ENCODE measurements at regions not wholly inside any gene's neighbourhood (a gene's known extent, or its start where the extent isn't known, plus 50 kb on each side); places are given as distances from the start of the nearest gene placed in this dataset.
"Not testable (repeated sequence)": the region's sequence is repeated elsewhere in the genome, so short reads cannot be mapped to it uniquely, and the experiment has no call there.

GRCh38 chr4:79170077-79170476 is 155.8 kb downstream of the NAA11 start:
- no peak for TF ChIP-seq POLR2A (IDR thresholded peaks at IDR 0.05; ENCODE audit: low read depth, low read length)
- TF ChIP-seq POLR2AphosphoS5 (IDR thresholded peaks at IDR 0.05; ENCODE audit: low read depth, low read length): no peak
- no peak for TF ChIP-seq TAF1 (IDR thresholded peaks at IDR 0.05; ENCODE audit: borderline replicate concordance, low read depth, low read length)
- DNase-seq (ENCODE audit: insufficient read length): no peak
- FAIRE-seq: no peak

DNA sequence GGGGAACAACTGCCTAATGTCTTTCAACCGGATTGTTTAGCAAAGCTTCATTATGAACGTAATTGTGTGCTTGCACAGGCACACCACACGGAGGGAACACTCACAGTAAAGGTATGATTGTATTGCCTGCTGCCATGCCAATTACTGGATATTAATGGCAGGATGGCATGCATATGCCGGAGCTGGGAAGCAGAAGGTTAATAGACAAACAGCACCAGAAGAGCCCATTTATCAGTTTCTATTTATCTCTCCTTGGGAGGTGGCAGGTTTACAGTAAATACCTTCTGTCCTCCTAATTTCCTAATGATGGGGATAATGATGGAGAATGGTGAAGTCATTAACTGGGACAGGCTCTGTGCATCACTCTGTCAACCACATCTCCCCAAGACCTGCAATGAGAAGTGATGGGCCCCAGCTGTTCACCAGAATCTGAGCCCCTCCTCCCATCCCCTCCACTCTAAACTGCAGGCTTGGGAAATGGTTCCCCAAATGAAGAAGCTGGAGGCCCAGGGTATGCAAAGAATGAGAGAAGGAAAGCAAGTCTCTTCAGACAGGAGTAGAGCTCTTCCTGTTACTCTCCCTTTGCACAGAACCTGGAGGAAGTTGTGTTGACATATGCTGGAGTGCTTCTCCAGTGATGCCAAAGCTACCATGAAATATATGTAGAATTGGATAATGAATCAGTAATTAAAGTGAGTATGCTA is 160.8 kb downstream of the NAA11 start:
- FAIRE-seq (no peak), DNase-seq (ENCODE audit: insufficient read length) (no peak)
- TF ChIP-seq POLR2A (IDR thresholded peaks at IDR 0.05; ENCODE audit: low read depth, low read length) (no peak), POLR2AphosphoS5 (IDR thresholded peaks at IDR 0.05; ENCODE audit: low read depth, low read length) (no peak), TAF1 (IDR thresholded peaks at IDR 0.05; ENCODE audit: borderline replicate concordance, low read depth, low read length) (no peak)

DNA sequence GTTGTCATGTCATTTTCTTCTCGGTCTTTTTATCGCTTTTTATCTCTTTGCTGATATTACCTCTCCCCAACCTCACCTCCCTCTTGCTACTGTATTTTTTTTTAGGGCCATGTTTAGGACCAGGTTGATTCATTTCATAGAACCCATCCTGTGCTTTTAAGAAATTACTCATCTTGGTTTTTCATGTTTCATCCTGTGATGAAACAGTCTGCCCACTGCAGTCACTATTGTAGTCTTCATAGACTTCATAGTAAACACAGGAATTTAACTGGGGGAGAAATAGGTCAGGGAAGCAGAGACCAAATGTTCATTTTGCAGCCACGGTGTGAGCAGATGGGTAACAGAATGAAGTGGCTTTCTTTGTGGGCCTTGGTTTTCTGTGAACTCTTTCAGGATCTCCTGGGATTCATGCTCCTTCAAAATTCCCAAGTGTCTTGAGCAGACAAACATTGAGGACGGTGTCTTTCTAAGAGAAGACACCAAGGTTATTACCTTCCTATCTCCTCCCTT is 161.8 kb downstream of the NAA11 start:
- FAIRE-seq (no peak), DNase-seq (ENCODE audit: insufficient read length) (no peak)
- TF ChIP-seq TAF1 (IDR thresholded peaks at IDR 0.05; ENCODE audit: borderline replicate concordance, low read depth, low read length): no peak
- TF ChIP-seq POLR2A (IDR thresholded peaks at IDR 0.05; ENCODE audit: low read depth, low read length): no peak
- no peak for TF ChIP-seq POLR2AphosphoS5 (IDR thresholded peaks at IDR 0.05; ENCODE audit: low read depth, low read length)

DNA sequence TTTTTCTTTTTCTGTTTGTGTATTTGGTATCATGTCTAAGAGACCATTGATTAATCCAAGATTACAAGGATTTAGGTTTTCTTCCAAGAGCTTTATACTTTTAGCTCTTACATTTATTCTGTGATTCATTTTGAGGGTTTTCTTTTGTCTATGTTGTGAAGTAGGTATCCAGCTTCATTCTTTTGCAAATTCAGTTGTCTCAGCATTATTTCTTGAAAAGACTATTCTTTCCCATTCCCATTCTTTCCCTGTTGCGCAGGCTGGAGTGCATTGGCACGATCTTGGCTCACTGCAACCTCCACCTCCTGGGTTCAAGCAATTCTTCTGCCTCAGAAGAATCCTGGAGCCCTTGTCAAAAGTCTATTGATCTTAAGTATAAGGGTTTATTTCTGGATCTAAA is 164.9 kb downstream of the NAA11 start:
- DNase-seq (ENCODE audit: insufficient read length) (no peak), FAIRE-seq (no peak)
- TF ChIP-seq TAF1 (IDR thresholded peaks at IDR 0.05; ENCODE audit: borderline replicate concordance, low read depth, low read length): no peak
- TF ChIP-seq POLR2AphosphoS5 (IDR thresholded peaks at IDR 0.05; ENCODE audit: low read depth, low read length): no peak

- DNase-seq (ENCODE audit: insufficient read length); FAIRE-seq: not testable (repeated sequence)
These were observed 167.2 kb downstream of the NAA11 start for GRCh38 chr4:79158705-79159104.

DNA sequence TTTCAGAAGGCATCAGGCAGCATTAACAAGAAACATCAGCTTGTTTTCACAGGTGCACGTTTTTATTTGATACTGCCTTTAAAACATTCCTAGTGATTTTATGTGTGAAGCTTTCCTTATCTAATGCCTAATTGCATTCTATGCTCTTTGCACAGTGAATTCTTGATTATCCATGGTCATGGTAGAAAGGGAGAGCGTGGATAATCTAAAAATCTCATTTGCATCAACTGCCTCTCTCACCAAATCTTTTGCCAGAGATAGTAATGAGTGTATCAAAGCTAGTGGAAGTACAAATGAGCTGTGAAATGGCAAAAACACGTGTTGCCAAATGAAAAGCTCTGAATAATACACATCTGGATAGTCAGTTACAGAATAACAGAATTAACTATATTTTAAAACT is 170.5 kb downstream of the NAA11 start:
- FAIRE-seq (no peak), DNase-seq (ENCODE audit: insufficient read length) (no peak)
- no peak for TF ChIP-seq TAF1 (IDR thresholded peaks at IDR 0.05; ENCODE audit: borderline replicate concordance, low read depth, low read length)
- no peak for TF ChIP-seq POLR2A (IDR thresholded peaks at IDR 0.05; ENCODE audit: low read depth, low read length)
- no peak for TF ChIP-seq POLR2AphosphoS5 (IDR thresholded peaks at IDR 0.05; ENCODE audit: low read depth, low read length)

DNA sequence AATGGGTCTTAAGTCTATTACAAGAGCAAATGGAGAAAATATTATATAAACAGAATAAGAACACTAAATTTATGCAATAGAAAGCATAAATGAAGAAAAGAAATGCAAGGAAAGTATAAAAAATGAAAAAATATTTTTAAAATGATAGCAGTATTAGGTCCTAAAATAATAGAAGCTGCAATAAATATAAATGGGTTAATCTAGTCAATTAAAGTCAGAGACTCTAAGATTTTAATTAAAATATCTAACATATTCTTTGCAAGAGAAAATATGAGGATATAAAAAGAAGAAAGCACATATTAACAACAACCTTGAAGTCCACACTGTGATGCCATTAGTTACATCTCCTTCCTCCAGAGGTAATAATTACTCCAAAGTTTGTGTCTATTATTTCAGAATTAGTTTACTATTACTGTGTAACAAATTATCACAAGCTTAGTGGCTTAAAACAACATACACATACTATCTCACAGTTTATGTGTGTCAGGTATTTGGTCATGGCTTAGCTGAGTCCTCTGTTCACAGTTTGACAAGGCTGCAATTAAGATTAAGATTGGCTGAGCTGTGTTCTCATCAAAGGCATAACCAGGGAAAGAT is 174.9 kb downstream of the NAA11 start:
- TF ChIP-seq POLR2AphosphoS5 (IDR thresholded peaks at IDR 0.05; ENCODE audit: low read depth, low read length) (no peak), TAF1 (IDR thresholded peaks at IDR 0.05; ENCODE audit: borderline replicate concordance, low read depth, low read length) (no peak), POLR2A (IDR thresholded peaks at IDR 0.05; ENCODE audit: low read depth, low read length) (no peak)
- FAIRE-seq (no peak), DNase-seq (ENCODE audit: insufficient read length) (no peak)

GRCh38 chr4:79148369-79148768 is 177.5 kb downstream of the NAA11 start:
- FAIRE-seq: no peak
- TF ChIP-seq TAF1 (IDR thresholded peaks at IDR 0.05; ENCODE audit: borderline replicate concordance, low read depth, low read length): no peak
- TF ChIP-seq POLR2AphosphoS5 (IDR thresholded peaks at IDR 0.05; ENCODE audit: low read depth, low read length): no peak
- TF ChIP-seq POLR2A (IDR thresholded peaks at IDR 0.05; ENCODE audit: low read depth, low read length): no peak
- DNase-seq (ENCODE audit: insufficient read length): no peak

DNA sequence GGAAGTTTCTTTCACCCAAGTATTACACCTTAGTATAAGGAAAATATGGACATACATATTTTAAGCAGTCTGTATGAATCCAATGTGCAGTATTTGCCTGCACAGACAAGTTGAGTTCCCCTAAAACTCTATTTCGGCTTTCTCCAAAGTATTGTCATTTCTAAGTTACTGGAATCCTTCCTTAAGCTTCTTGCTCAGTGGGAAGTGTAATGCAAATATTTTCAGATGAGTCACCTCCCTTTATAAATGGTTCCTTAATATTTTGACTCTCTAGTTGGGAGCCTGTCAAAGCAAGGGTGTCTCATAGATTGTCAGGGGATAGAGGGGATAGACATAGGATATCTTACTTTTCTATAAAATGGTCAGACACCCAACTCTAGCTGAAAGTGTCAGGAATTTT is 178.6 kb downstream of the NAA11 start:
- DNase-seq (ENCODE audit: insufficient read length) (no peak), FAIRE-seq (no peak)
- no peak for TF ChIP-seq POLR2A (IDR thresholded peaks at IDR 0.05; ENCODE audit: low read depth, low read length)
- TF ChIP-seq TAF1 (IDR thresholded peaks at IDR 0.05; ENCODE audit: borderline replicate concordance, low read depth, low read length): no peak
- TF ChIP-seq POLR2AphosphoS5 (IDR thresholded peaks at IDR 0.05; ENCODE audit: low read depth, low read length): no peak

- TF ChIP-seq POLR2AphosphoS5 (IDR thresholded peaks at IDR 0.05; ENCODE audit: low read depth, low read length) (no peak), POLR2A (IDR thresholded peaks at IDR 0.05; ENCODE audit: low read depth, low read length) (no peak), TAF1 (IDR thresholded peaks at IDR 0.05; ENCODE audit: borderline replicate concordance, low read depth, low read length) (no peak)
- no peak for DNase-seq (ENCODE audit: insufficient read length)
- no peak for FAIRE-seq
These were observed 184.3 kb downstream of the NAA11 start for GRCh38 chr4:79141530-79141929.

DNA sequence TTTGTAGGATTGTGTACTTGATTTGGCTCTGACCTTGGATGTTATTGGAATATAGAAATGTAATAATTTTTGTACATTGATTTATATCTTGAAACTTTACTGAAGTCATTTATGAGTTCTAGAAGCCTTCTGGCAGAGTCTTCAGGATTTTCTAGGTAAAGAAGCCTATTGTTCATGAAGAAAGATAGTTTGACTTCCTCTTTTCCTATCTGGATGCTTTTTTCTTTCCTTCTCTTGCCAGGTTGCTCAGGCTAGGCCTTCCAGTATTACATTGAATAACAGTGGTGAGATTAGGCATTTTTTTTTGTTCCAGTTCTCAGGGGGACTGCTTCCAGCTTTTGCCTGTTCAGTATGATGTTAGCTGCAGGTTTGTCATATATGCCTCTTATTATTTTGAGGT is 191.1 kb downstream of the NAA11 start:
- no peak for TF ChIP-seq POLR2A (IDR thresholded peaks at IDR 0.05; ENCODE audit: low read depth, low read length)
- TF ChIP-seq TAF1 (IDR thresholded peaks at IDR 0.05; ENCODE audit: borderline replicate concordance, low read depth, low read length): no peak
- TF ChIP-seq POLR2AphosphoS5 (IDR thresholded peaks at IDR 0.05; ENCODE audit: low read depth, low read length): no peak
- DNase-seq (ENCODE audit: insufficient read length): no peak
- no peak for FAIRE-seq

DNA sequence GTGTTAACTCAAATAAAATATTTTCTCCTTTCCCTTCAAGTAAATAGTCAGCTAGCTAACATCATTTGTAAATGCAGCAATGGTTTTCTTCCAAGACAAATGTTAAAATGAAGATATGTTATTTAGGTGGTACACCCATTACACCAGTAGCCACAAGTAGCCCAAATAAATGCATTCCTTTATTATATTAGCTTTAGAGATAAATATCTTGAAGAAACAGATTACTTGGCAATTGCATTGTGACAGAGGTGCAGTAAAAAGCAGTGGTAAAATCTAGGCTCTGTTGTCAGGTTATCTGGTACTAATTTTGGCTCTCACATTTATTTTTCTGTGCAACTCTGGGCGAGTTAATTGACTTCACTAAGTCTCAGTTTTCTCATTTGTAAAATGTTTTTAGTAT is 193.0 kb downstream of the NAA11 start:
- no peak for TF ChIP-seq POLR2A (IDR thresholded peaks at IDR 0.05; ENCODE audit: low read depth, low read length)
- TF ChIP-seq TAF1 (IDR thresholded peaks at IDR 0.05; ENCODE audit: borderline replicate concordance, low read depth, low read length): no peak
- no peak for TF ChIP-seq POLR2AphosphoS5 (IDR thresholded peaks at IDR 0.05; ENCODE audit: low read depth, low read length)
- no peak for DNase-seq (ENCODE audit: insufficient read length)
- no peak for FAIRE-seq
